HFF-Myc (cell line): ENCODE measurements at regions not wholly inside any gene's neighbourhood (a gene's known extent, or its start where the extent isn't known, plus 50 kb on each side); places are given as distances from the start of the nearest gene placed in this dataset.
"Not testable (repeated sequence)": the region's sequence is repeated elsewhere in the genome, so short reads cannot be mapped to it uniquely, and the experiment has no call there.

Source experiments
- DNase-seq: peaks from one replicate; pipeline ENCODE4 v3.0.0-alpha.2; 2011; ENCODE audit warnings: low read depth; ENCODE audit errors: extremely low read depth
- H3K4me3 ChIP-seq: replicated peaks from 2 replicates; pipeline ENCODE4 v1.5.1; 2011; ENCODE audit warnings: low read depth, mild to moderate bottlenecking, control low read depth, low read length
- CTCF ChIP-seq: IDR thresholded peaks from 2 replicates; pipeline ENCODE4 v1.5.1; 2012; ENCODE audit warnings: mild to moderate bottlenecking, low read depth, low read length, control low read depth; ENCODE audit errors: missing control alignments

GRCh38 chrX:40872351-40872750, 137.0 kb upstream of the MED14 start:
- no peak overlapping the region for H3K4me3 ChIP-seq
- no peak for DNase-seq
- no peak for TF ChIP-seq CTCF

GRCh38 chrX:40875476-40875875, 140.1 kb upstream of the MED14 start:
- no peak for TF ChIP-seq CTCF
- no peak for DNase-seq
- H3K4me3 ChIP-seq, result no peak overlapping the region

- H3K4me3 ChIP-seq, result no peak overlapping the region
- TF ChIP-seq CTCF, result no peak
- DNase-seq, result no peak
Observed at GRCh38 chrX:40877887-40878286, 142.5 kb upstream of the MED14 start.

GRCh38 chrX:40878766-40879165, 143.4 kb upstream of the MED14 start:
- DNase-seq, result no peak
- H3K4me3 ChIP-seq, result no peak overlapping the region
- no peak for TF ChIP-seq CTCF

- H3K4me3 ChIP-seq, DNase-seq: not testable (repeated sequence)
Observed at GRCh38 chrX:40879172-40879571, 143.8 kb upstream of the MED14 start.

- no peak for TF ChIP-seq CTCF
- H3K4me3 ChIP-seq, result no peak overlapping the region
- DNase-seq, result no peak
Observed at GRCh38 chrX:40880712-40881111, 145.4 kb upstream of the MED14 start.

GRCh38 chrX:40883021-40883619, 147.8 kb upstream of the MED14 start:
- TF ChIP-seq CTCF, result no peak
- DNase-seq, result no peak
- no peak overlapping the region for H3K4me3 ChIP-seq

GRCh38 chrX:40885989-40886388, 150.6 kb upstream of the MED14 start:
- DNase-seq, result no peak
- TF ChIP-seq CTCF, result no peak
- H3K4me3 ChIP-seq, result no peak overlapping the region
